ENCODE measurements at regions not wholly inside any gene's neighbourhood (a gene's known extent, or its start where the extent isn't known, plus 50 kb on each side); places are given as distances from the start of the nearest gene placed in this dataset.

- 0 out of 2 replicates have a peak, but pooled peaks have one; percentile 19 for TF ChIP-seq ZNF747 (CRISPR knock-in tag; IDR thresholded peaks at IDR 0.05; ENCODE audit: borderline replicate concordance)
- peak; percentile 66; the same call in 1 of the 2 replicates for TF ChIP-seq SALL1 (CRISPR knock-in tag; IDR thresholded peaks at IDR 0.05)
- no peak; the same call in 1 of the 2 replicates for TF ChIP-seq MEIS1 (CRISPR knock-in tag; IDR thresholded peaks at IDR 0.05; ENCODE audit: borderline replicate concordance)
- TF ChIP-seq, protein P1, sequence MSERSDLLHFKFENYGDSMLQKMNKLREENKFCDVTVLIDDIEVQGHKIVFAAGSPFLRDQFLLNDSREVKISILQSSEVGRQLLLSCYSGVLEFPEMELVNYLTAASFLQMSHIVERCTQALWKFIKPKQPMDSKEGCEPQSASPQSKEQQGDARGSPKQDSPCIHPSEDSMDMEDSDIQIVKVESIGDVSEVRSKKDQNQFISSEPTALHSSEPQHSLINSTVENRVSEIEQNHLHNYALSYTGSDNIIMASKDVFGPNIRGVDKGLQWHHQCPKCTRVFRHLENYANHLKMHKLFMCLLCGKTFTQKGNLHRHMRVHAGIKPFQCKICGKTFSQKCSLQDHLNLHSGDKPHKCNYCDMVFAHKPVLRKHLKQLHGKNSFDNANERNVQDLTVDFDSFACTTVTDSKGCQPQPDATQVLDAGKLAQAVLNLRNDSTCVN (CRISPR knock-in tag; IDR thresholded peaks at IDR 0.05; ENCODE audit: borderline replicate concordance) = no peak
- TF ChIP-seq SNAI1 (CRISPR knock-in tag; IDR thresholded peaks at IDR 0.05; ENCODE audit: borderline replicate concordance) = no peak
- peak; percentile 94 for TF ChIP-seq RXRB (CRISPR knock-in tag; IDR thresholded peaks at IDR 0.05; ENCODE audit: borderline replicate concordance)
- TF ChIP-seq ZNF326 (CRISPR knock-in tag; IDR thresholded peaks at IDR 0.05; ENCODE audit: borderline replicate concordance) = no peak
- TF ChIP-seq ZNF430 (CRISPR knock-in tag; IDR thresholded peaks at IDR 0.05) = no peak
- TF ChIP-seq, protein P2, sequence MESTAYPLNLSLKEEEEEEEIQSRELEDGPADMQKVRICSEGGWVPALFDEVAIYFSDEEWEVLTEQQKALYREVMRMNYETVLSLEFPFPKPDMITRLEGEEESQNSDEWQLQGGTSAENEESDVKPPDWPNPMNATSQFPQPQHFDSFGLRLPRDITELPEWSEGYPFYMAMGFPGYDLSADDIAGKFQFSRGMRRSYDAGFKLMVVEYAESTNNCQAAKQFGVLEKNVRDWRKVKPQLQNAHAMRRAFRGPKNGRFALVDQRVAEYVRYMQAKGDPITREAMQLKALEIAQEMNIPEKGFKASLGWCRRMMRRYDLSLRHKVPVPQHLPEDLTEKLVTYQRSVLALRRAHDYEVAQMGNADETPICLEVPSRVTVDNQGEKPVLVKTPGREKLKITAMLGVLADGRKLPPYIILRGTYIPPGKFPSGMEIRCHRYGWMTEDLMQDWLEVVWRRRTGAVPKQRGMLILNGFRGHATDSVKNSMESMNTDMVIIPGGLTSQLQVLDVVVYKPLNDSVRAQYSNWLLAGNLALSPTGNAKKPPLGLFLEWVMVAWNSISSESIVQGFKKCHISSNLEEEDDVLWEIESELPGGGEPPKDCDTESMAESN (CRISPR knock-in tag; conservative IDR thresholded peaks at IDR 0.05) = no peak; the same call in 1 of the 2 replicates
- no peak for TF ChIP-seq ZNF672 (CRISPR knock-in tag; IDR thresholded peaks at IDR 0.05)
- no peak for TF ChIP-seq SMARCC2 (IDR thresholded peaks at IDR 0.05)
- no peak for TF ChIP-seq CENPT (CRISPR knock-in tag; IDR thresholded peaks at IDR 0.05; ENCODE audit: low read depth)
- peak; percentile 93 for TF ChIP-seq TEAD3 (CRISPR knock-in tag; optimal IDR thresholded peaks at IDR 0.05; ENCODE audit: borderline replicate concordance)
- no peak for TF ChIP-seq FLYWCH1 (CRISPR knock-in tag; IDR thresholded peaks at IDR 0.05)
- no peak for TF ChIP-seq ZNF282 (IDR thresholded peaks at IDR 0.05; ENCODE audit: partially characterized antibody)
- TF ChIP-seq, protein P3, sequence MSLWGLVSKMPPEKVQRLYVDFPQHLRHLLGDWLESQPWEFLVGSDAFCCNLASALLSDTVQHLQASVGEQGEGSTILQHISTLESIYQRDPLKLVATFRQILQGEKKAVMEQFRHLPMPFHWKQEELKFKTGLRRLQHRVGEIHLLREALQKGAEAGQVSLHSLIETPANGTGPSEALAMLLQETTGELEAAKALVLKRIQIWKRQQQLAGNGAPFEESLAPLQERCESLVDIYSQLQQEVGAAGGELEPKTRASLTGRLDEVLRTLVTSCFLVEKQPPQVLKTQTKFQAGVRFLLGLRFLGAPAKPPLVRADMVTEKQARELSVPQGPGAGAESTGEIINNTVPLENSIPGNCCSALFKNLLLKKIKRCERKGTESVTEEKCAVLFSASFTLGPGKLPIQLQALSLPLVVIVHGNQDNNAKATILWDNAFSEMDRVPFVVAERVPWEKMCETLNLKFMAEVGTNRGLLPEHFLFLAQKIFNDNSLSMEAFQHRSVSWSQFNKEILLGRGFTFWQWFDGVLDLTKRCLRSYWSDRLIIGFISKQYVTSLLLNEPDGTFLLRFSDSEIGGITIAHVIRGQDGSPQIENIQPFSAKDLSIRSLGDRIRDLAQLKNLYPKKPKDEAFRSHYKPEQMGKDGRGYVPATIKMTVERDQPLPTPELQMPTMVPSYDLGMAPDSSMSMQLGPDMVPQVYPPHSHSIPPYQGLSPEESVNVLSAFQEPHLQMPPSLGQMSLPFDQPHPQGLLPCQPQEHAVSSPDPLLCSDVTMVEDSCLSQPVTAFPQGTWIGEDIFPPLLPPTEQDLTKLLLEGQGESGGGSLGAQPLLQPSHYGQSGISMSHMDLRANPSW (CRISPR knock-in tag; IDR thresholded peaks at IDR 0.05; ENCODE audit: borderline replicate concordance) = no peak
- no peak; the same call in 1 of the 2 replicates for TF ChIP-seq RAD51 (IDR thresholded peaks at IDR 0.05; ENCODE audit: borderline replicate concordance)
- TF ChIP-seq SAFB2 (CRISPR knock-in tag; IDR thresholded peaks at IDR 0.05; ENCODE audit: borderline replicate concordance, low read depth) = no peak
- no peak for TF ChIP-seq KDM5B (CRISPR knock-in tag; IDR thresholded peaks at IDR 0.05; ENCODE audit: borderline replicate concordance)
These were observed 272.0 kb upstream of the DIO3 start (continued) for GRCh38 chr14:101289230-101289690.
